ENCODE measurements at regions not wholly inside any gene's neighbourhood (a gene's known extent, or its start where the extent isn't known, plus 50 kb on each side); places are given as distances from the start of the nearest gene placed in this dataset.
A peak's percentile ranks its signal among the peaks of the same experiment; 100 is the strongest.

- DNase-seq, result no peak
- intact Hi-C loops (cut with DNase I), result no loop called here
- Histone ChIP-seq H3K27me3 (ENCODE audit: control insufficient read depth in 1 of 2, insufficient read depth in 2 of 2, low read length in 1 of 2) (no peaks in the 10 kb centered on the region), H3K4me1 (ENCODE audit: control insufficient read depth in 1 of 2, insufficient read depth in 2 of 2, low read length in 2 of 2) (peaks cover 2 to 7% of the 10 kb centered on the region in 2 donors), H3K27ac (ENCODE audit: low read depth in 1 of 2, low read length in 2 of 2) (no peak overlapping the region), H3K4me3 (ENCODE audit: low read length in 2 of 2) (no peak overlapping the region), H3K9me3 (ENCODE audit: control insufficient read depth, low read length) (no peaks in the 10 kb centered on the region), H3K36me3 (ENCODE audit: control insufficient read depth in 1 of 2, insufficient read depth in 2 of 2, low read length in 1 of 2) (no peaks in the 10 kb centered on the region)
- WGBS, 2 donors, result 43 to 69% methylated on average over 4 of the region's 4 CpGs
- ATAC-seq (ENCODE audit: low FRiP score), result no peak
Observed at GRCh38 chr6:139547122-139547776, 172.8 kb upstream of the CITED2 start.

GRCh38 chr6:139546106-139546472, 171.6 kb upstream of the CITED2 start:
- WGBS, 2 donors, result 47 to 61% methylated on average over 2 of the region's 2 CpGs
- Histone ChIP-seq H3K9me3 (ENCODE audit: control insufficient read depth, low read length) (no peaks in the 10 kb centered on the region), H3K4me1 (ENCODE audit: control insufficient read depth in 1 of 2, insufficient read depth in 2 of 2, low read length in 2 of 2) (peaks cover 2 to 7% of the 10 kb centered on the region in 2 donors), H3K36me3 (ENCODE audit: control insufficient read depth in 1 of 2, insufficient read depth in 2 of 2, low read length in 1 of 2) (no peaks in the 10 kb centered on the region), H3K27ac (ENCODE audit: low read depth in 1 of 2, low read length in 2 of 2) (no peak overlapping the region), H3K4me3 (ENCODE audit: low read length in 2 of 2) (no peak overlapping the region), H3K27me3 (ENCODE audit: control insufficient read depth in 1 of 2, insufficient read depth in 2 of 2, low read length in 1 of 2) (no peaks in the 10 kb centered on the region)
- DNase-seq, result no peak
- ATAC-seq (ENCODE audit: low FRiP score), result no peak
- intact Hi-C loops (cut with DNase I), result no loop called here

- intact Hi-C loops (cut with DNase I), result no loop called here
- no peak for ATAC-seq (ENCODE audit: low FRiP score)
- Histone ChIP-seq H3K27me3 (ENCODE audit: control insufficient read depth in 1 of 2, insufficient read depth in 2 of 2, low read length in 1 of 2) (no peaks in the 10 kb centered on the region), H3K4me3 (ENCODE audit: low read length in 2 of 2) (no peak overlapping the region), H3K36me3 (ENCODE audit: control insufficient read depth in 1 of 2, insufficient read depth in 2 of 2, low read length in 1 of 2) (no peaks in the 10 kb centered on the region), H3K9me3 (ENCODE audit: control insufficient read depth, low read length) (no peaks in the 10 kb centered on the region), H3K27ac (ENCODE audit: low read depth in 1 of 2, low read length in 2 of 2) (peak overlapping the region; percentile 28 to 51), H3K4me1 (ENCODE audit: control insufficient read depth in 1 of 2, insufficient read depth in 2 of 2, low read length in 2 of 2) (peaks cover 6 to 8% of the 10 kb centered on the region in 2 donors)
- WGBS, 2 donors, result 8 to 14% methylated on average over 6 of the region's 6 CpGs
- no peak for DNase-seq
Observed at GRCh38 chr6:139545206-139546105, 171.0 kb upstream of the CITED2 start.

DNA sequence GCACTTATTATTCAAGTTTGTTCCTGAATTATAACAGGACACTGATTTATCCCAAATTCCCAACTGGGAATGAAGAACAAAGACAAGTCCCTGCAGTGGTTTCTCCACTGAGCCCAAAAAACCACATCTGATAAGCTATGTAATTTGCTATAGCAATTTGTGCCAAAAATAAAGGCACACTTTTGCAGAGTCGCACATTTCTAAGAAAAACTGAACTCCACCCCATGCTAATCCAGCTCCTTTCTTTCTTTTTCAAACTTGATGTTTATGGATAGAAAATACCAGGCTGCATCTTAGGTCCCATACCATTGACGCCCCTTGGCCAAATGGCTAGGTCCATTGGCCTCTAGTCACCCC, 170.2 kb upstream of the CITED2 start:
- Histone ChIP-seq H3K36me3 (ENCODE audit: control insufficient read depth in 1 of 2, insufficient read depth in 2 of 2, low read length in 1 of 2) (no peaks in the 10 kb centered on the region), H3K9me3 (ENCODE audit: control insufficient read depth, low read length) (no peaks in the 10 kb centered on the region), H3K4me3 (ENCODE audit: low read length in 2 of 2) (no peak overlapping the region), H3K27me3 (ENCODE audit: control insufficient read depth in 1 of 2, insufficient read depth in 2 of 2, low read length in 1 of 2) (no peaks in the 10 kb centered on the region), H3K4me1 (ENCODE audit: control insufficient read depth in 1 of 2, insufficient read depth in 2 of 2, low read length in 2 of 2) (peaks cover 6 to 10% of the 10 kb centered on the region in 2 donors), H3K27ac (ENCODE audit: low read depth in 1 of 2, low read length in 2 of 2) (peak overlapping the region in 1 of 2 donors; percentile 23)
- ATAC-seq (ENCODE audit: low FRiP score), result no peak
- no peak for DNase-seq
- WGBS, 2 donors, result 37 to 40% methylated on average over 2 of the region's 2 CpGs
- intact Hi-C loops (cut with DNase I), result no loop called here

DNA sequence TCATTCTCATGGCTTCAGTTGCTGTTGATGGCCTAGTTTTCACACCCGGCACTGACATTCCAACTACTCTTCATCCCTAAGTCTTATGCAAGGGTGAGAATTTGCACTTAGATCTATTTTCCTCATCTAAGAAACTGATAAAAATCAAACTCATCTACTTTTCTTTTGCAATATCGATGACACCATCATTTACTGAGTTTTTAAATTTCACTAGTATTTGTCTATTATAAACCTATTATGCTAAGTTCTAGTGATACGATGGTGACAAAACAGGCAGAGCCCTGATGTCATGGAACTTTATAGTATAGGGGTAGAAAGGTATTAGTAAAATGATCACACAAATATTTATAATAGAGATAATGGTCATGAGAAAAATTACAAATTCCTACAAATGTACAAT, 167.9 kb upstream of the CITED2 start:
- H3K27ac ChIP-seq (ENCODE audit: low read depth in 1 of 2, low read length in 2 of 2), result peak overlapping the region in 1 of 2 donors; percentile 27
- no peaks in the 10 kb centered on the region for H3K9me3 ChIP-seq (ENCODE audit: control insufficient read depth, low read length)
- H3K4me3 ChIP-seq (ENCODE audit: low read length in 2 of 2), result no peak overlapping the region
- 94% methylated on average over 3 of the region's 3 CpGs for WGBS, 2 donors
- ATAC-seq (ENCODE audit: low FRiP score), result no peak
- H3K4me1 ChIP-seq (ENCODE audit: control insufficient read depth in 1 of 2, insufficient read depth in 2 of 2, low read length in 2 of 2), result peaks cover 6 to 10% of the 10 kb centered on the region in 2 donors
- no peaks in the 10 kb centered on the region for H3K36me3 ChIP-seq (ENCODE audit: control insufficient read depth in 1 of 2, insufficient read depth in 2 of 2, low read length in 1 of 2)
- intact Hi-C loops (cut with DNase I), result no loop called here
- H3K27me3 ChIP-seq (ENCODE audit: control insufficient read depth in 1 of 2, insufficient read depth in 2 of 2, low read length in 1 of 2), result no peaks in the 10 kb centered on the region
- DNase-seq, result no peak

GRCh38 chr6:139540894-139541293, 166.4 kb upstream of the CITED2 start:
- Histone ChIP-seq H3K4me1 (ENCODE audit: control insufficient read depth in 1 of 2, insufficient read depth in 2 of 2, low read length in 2 of 2) (peaks cover 4 to 10% of the 10 kb centered on the region in 2 donors), H3K4me3 (ENCODE audit: low read length in 2 of 2) (no peak overlapping the region), H3K27me3 (ENCODE audit: control insufficient read depth in 1 of 2, insufficient read depth in 2 of 2, low read length in 1 of 2) (no peaks in the 10 kb centered on the region), H3K9me3 (ENCODE audit: control insufficient read depth, low read length) (no peaks in the 10 kb centered on the region), H3K27ac (ENCODE audit: low read depth in 1 of 2, low read length in 2 of 2) (peak overlapping the region; percentile 58 to 77), H3K36me3 (ENCODE audit: control insufficient read depth in 1 of 2, insufficient read depth in 2 of 2, low read length in 1 of 2) (no peaks in the 10 kb centered on the region)
- DNase-seq, result no peak
- intact Hi-C loops (cut with DNase I), result no loop called here
- ATAC-seq (ENCODE audit: low FRiP score), result no peak
- WGBS, 2 donors, result 0 to 7% methylated on average over 1 of the region's 1 CpG

DNA sequence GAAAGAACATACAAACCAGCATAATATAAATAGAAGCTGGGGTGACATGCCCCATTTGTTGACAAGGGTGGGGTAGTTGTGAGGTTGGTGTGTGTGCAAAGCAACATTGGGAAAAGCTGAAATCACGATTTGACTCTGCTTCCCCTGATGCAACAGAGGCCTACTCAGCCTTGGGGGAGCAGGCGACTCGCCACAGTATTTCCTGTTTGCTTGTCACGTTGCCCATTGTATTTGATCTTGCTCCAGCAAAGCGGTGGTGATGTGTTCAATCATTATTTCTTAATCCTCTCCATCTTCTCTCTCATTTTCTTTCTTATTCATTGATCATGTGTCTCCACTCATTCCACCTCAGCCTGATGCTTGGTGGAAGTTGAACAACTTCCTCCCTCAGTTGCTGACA, 165.8 kb upstream of the CITED2 start:
- no peaks in the 10 kb centered on the region for H3K27me3 ChIP-seq (ENCODE audit: control insufficient read depth in 1 of 2, insufficient read depth in 2 of 2, low read length in 1 of 2)
- ATAC-seq (ENCODE audit: low FRiP score), result no peak
- peak in 1 of 2 donors; percentile 49 for DNase-seq
- peaks cover 4 to 10% of the 10 kb centered on the region in 2 donors for H3K4me1 ChIP-seq (ENCODE audit: control insufficient read depth in 1 of 2, insufficient read depth in 2 of 2, low read length in 2 of 2)
- no peaks in the 10 kb centered on the region for H3K9me3 ChIP-seq (ENCODE audit: control insufficient read depth, low read length)
- peak overlapping the region; percentile 77 to 94 for H3K27ac ChIP-seq (ENCODE audit: low read depth in 1 of 2, low read length in 2 of 2)
- no peaks in the 10 kb centered on the region for H3K36me3 ChIP-seq (ENCODE audit: control insufficient read depth in 1 of 2, insufficient read depth in 2 of 2, low read length in 1 of 2)
- 32 to 33% methylated on average over 5 of the region's 5 CpGs for WGBS, 2 donors
- intact Hi-C loops (cut with DNase I), result no loop called here
- no peak overlapping the region for H3K4me3 ChIP-seq (ENCODE audit: low read length in 2 of 2)

DNA sequence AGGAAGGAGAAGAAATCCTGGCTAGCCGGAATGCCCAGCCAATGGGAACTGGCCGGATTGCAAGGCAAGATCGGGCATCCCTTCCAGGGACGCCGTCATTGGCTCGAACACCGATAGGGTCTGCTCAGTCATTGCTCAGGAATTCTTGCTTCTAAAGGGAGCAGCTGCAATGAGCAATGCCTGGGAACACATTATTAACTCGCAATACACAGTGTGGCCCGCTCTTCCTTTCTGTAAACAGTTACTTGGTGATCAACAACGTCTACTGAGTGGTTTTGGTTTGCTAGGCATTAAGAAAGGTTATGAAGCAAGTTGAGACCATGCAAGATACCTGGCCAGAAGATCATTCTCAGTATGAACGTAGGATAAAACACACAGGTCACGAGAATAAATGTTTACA, 165.4 kb upstream of the CITED2 start:
- ATAC-seq (ENCODE audit: low FRiP score) (peak; percentile 82), DNase-seq (peak; percentile 85 to 91)
- 5 to 9% methylated on average over 12 of the region's 12 CpGs for WGBS, 2 donors
- no peaks in the 10 kb centered on the region for H3K27me3 ChIP-seq (ENCODE audit: control insufficient read depth in 1 of 2, insufficient read depth in 2 of 2, low read length in 1 of 2)
- peaks cover 4 to 6% of the 10 kb centered on the region in 2 donors for H3K4me1 ChIP-seq (ENCODE audit: control insufficient read depth in 1 of 2, insufficient read depth in 2 of 2, low read length in 2 of 2)
- peak overlapping the region in 1 of 2 donors; percentile 94 for H3K27ac ChIP-seq (ENCODE audit: low read depth in 1 of 2, low read length in 2 of 2)
- no peaks in the 10 kb centered on the region for H3K9me3 ChIP-seq (ENCODE audit: control insufficient read depth, low read length)
- H3K36me3 ChIP-seq (ENCODE audit: control insufficient read depth in 1 of 2, insufficient read depth in 2 of 2, low read length in 1 of 2), result no peaks in the 10 kb centered on the region
- intact Hi-C loops (cut with DNase I), result loop anchor here in 1 of 2 donors (10.0 kb wide), 1 partner anchor 165 kb away; the partner anchor contains the start of gene CITED2
- H3K4me3 ChIP-seq (ENCODE audit: low read length in 2 of 2), result no peak overlapping the region
